Astrocyte (in vitro differentiated cells and primary cell): ENCODE measurements at regions not wholly inside any gene's neighbourhood (a gene's known extent, or its start where the extent isn't known, plus 50 kb on each side); places are given as distances from the start of the nearest gene placed in this dataset.

ENCODE experiments used
- DNase-seq: peaks from one replicate; pipeline ENCODE4 v3.0.0-alpha.2; 2010; ENCODE audit warnings: low read depth
- FAIRE-seq: peaks from 2 replicates; lab custom pipeline; 2011; peaks lifted over from hg19 to GRCh38; lab: Jason Lieb, UNC
- H2AFZ ChIP-seq: 2 replicates; pipeline ENCODE4 v1.6.0; 2012; ENCODE audit warnings: low read depth, low read length, inconsistent platforms
- H3K27ac ChIP-seq: 2 replicates; pipeline ENCODE4 v1.5.1; 2011; ENCODE audit warnings: low read depth, low read length, inconsistent platforms
- H3K27me3 ChIP-seq: 2 replicates; pipeline ENCODE4 v1.6.0; 2011; ENCODE audit warnings: low read length, inconsistent platforms; ENCODE audit not compliant: insufficient read depth
- H3K36me3 ChIP-seq: 2 replicates; pipeline ENCODE4 v1.5.1; 2011; ENCODE audit warnings: low read length, inconsistent platforms; ENCODE audit not compliant: insufficient read depth
- H3K4me1 ChIP-seq: 2 replicates; pipeline ENCODE4 v1.5.1; 2011; ENCODE audit warnings: low read length, inconsistent platforms; ENCODE audit not compliant: insufficient read depth
- H3K4me2 ChIP-seq: 2 replicates; pipeline ENCODE4 v1.6.0; 2012; ENCODE audit warnings: low read length, inconsistent platforms
- H3K4me3 ChIP-seq: 2 replicates; pipeline ENCODE4 v1.5.1; 2011; ENCODE audit warnings: low read depth, mild to moderate bottlenecking, low read length, inconsistent platforms; ENCODE audit not compliant: insufficient read depth
- H3K79me2 ChIP-seq: 2 replicates; pipeline ENCODE4 v1.6.0; 2012; ENCODE audit warnings: mild to moderate bottlenecking, low read length, inconsistent platforms; ENCODE audit not compliant: insufficient read depth
- H3K9ac ChIP-seq: 2 replicates; pipeline ENCODE4 v1.6.0; 2012; ENCODE audit warnings: mild to moderate bottlenecking, low read length, inconsistent platforms
- H3K9me3 ChIP-seq: 2 replicates; pipeline ENCODE4 v1.5.1; 2012; ENCODE audit warnings: low read depth, mild to moderate bottlenecking, low read length, inconsistent platforms; ENCODE audit not compliant: insufficient read depth
- H4K20me1 ChIP-seq: 2 replicates; pipeline ENCODE4 v1.6.0; 2012; ENCODE audit warnings: low read length, inconsistent platforms; ENCODE audit not compliant: insufficient read depth
- H3K27ac Mint-ChIP-seq: one replicate; pipeline ENCODE4 v1.8.0; 2021; ENCODE audit warnings: mild to moderate bottlenecking, mixed read lengths; ENCODE audit not compliant: unreplicated experiment
- H3K27me3 Mint-ChIP-seq: one replicate; pipeline ENCODE4 v1.8.0; 2021; ENCODE audit warnings: low read depth, mixed read lengths; ENCODE audit not compliant: unreplicated experiment
- H3K36me3 Mint-ChIP-seq: one replicate; pipeline ENCODE4 v1.8.0; 2021; ENCODE audit warnings: low read depth, mixed read lengths; ENCODE audit not compliant: unreplicated experiment
- H3K4me1 Mint-ChIP-seq: one replicate; pipeline ENCODE4 v1.8.0; 2021; ENCODE audit warnings: low read depth, mixed read lengths; ENCODE audit not compliant: unreplicated experiment
- H3K4me3 Mint-ChIP-seq: one replicate; pipeline ENCODE4 v1.8.0; 2021; ENCODE audit warnings: mild to moderate bottlenecking, moderate library complexity, mixed read lengths; ENCODE audit not compliant: unreplicated experiment
- H3K9me3 Mint-ChIP-seq: one replicate; pipeline ENCODE4 v1.8.0; 2021; ENCODE audit warnings: mild to moderate bottlenecking, mixed read lengths; ENCODE audit not compliant: unreplicated experiment
- CTCF ChIP-seq: IDR thresholded peaks from 2 replicates; pipeline ENCODE4 v1.5.1; 2011; ENCODE audit warnings: low read depth, mild to moderate bottlenecking, inconsistent platforms, low read length, moderate library complexity; ENCODE audit not compliant: insufficient read depth
- EZH2 ChIP-seq: IDR thresholded peaks from 2 replicates; pipeline ENCODE4 v1.6.1; 2012; ENCODE audit warnings: mild to moderate bottlenecking, low read length, inconsistent platforms; ENCODE audit not compliant: insufficient read depth

GRCh38 chr2:2960441-2961133 lies 417.0 kb downstream of the EIPR1 start:
- Histone ChIP-seq H2AFZ (no peak overlapping the region), H3K9me3 (no peaks in the 10 kb centered on the region), H3K4me1 (no peaks in the 10 kb centered on the region), H3K4me2 (no peak overlapping the region), H4K20me1 (no peaks in the 10 kb centered on the region), H3K9ac (no peak overlapping the region), H3K27me3 (no peaks in the 10 kb centered on the region), H3K36me3 (no peaks in the 10 kb centered on the region), H3K79me2 (no peaks in the 10 kb centered on the region), H3K27ac (no peak overlapping the region), H3K4me3 (no peak overlapping the region)
- Mint-ChIP-seq H3K27me3 (no peaks in the 10 kb centered on the region), H3K4me1 (no peaks in the 10 kb centered on the region), H3K27ac (no peak overlapping the region), H3K4me3 (no peak overlapping the region), H3K36me3 (no peaks in the 10 kb centered on the region), H3K9me3 (peaks cover 3% of the 10 kb centered on the region)
- DNase-seq (no peak), FAIRE-seq (no peak)
- TF ChIP-seq EZH2 (no peak), CTCF (no peak)

GRCh38 chr2:2950403-2950952 lies 427.1 kb downstream of the EIPR1 start:
- Histone ChIP-seq H3K9me3 (peaks cover 15% of the 10 kb centered on the region), H3K27me3 (no peaks in the 10 kb centered on the region), H3K79me2 (no peaks in the 10 kb centered on the region), H3K4me1 (no peaks in the 10 kb centered on the region), H4K20me1 (no peaks in the 10 kb centered on the region), H3K4me3 (no peak overlapping the region), H3K36me3 (no peaks in the 10 kb centered on the region), H3K4me2 (no peak overlapping the region), H3K27ac (no peak overlapping the region), H2AFZ (no peak overlapping the region), H3K9ac (no peak overlapping the region)
- DNase-seq: no peak
- no peak overlapping the region for H3K4me3 Mint-ChIP-seq
- peaks cover 3% of the 10 kb centered on the region for H3K9me3 Mint-ChIP-seq
- H3K4me1 Mint-ChIP-seq: no peaks in the 10 kb centered on the region
- no peak overlapping the region for H3K27ac Mint-ChIP-seq
- TF ChIP-seq EZH2: no peak
- H3K27me3 Mint-ChIP-seq: peaks cover 19% of the 10 kb centered on the region
- FAIRE-seq: no peak
- H3K36me3 Mint-ChIP-seq: no peaks in the 10 kb centered on the region

GRCh38 chr2:2947406-2947805 lies 430.2 kb downstream of the EIPR1 start:
- Mint-ChIP-seq H3K27ac (no peak overlapping the region), H3K36me3 (no peaks in the 10 kb centered on the region), H3K9me3 (peaks cover 6% of the 10 kb centered on the region), H3K27me3 (peaks cover 18% of the 10 kb centered on the region), H3K4me1 (peaks cover 2% of the 10 kb centered on the region), H3K4me3 (no peak overlapping the region)
- H2AFZ ChIP-seq: no peak overlapping the region
- no peaks in the 10 kb centered on the region for H3K36me3 ChIP-seq
- no peak for TF ChIP-seq EZH2
- TF ChIP-seq CTCF: no peak
- H3K9ac ChIP-seq: no peak overlapping the region
- DNase-seq (no peak), FAIRE-seq (no peak)
- H3K4me1 ChIP-seq: no peaks in the 10 kb centered on the region
- no peaks in the 10 kb centered on the region for H3K27me3 ChIP-seq
- H3K79me2 ChIP-seq: no peaks in the 10 kb centered on the region
- H3K4me3 ChIP-seq: no peak overlapping the region
- no peak overlapping the region for H3K27ac ChIP-seq
- H3K4me2 ChIP-seq: no peak overlapping the region
- no peaks in the 10 kb centered on the region for H4K20me1 ChIP-seq
- H3K9me3 ChIP-seq: peaks cover 19% of the 10 kb centered on the region
